Adrenal gland (tissue), 9 donors: ENCODE measurements at regions not wholly inside any gene's neighbourhood (a gene's known extent, or its start where the extent isn't known, plus 50 kb on each side); places are given as distances from the start of the nearest gene placed in this dataset.

Experiments used
- DNase-seq, 7 donors: peaks; one replicate each; pipeline ENCODE4 v3.0.0-alpha.2; 2019 to 2020
- H3K27ac ChIP-seq, 5 donors: fragments of 200-600 bp; sonication (generic) in 4 of 5; 1 replicate in 3 of 5; 2 replicates in 2 of 5; pipeline versions ENCODE4 v1.5.1 to v1.8.0; 2016 to 2020; ENCODE audit warnings: mild to moderate bottlenecking in 1 of 5
- H3K27me3 ChIP-seq: fragments of 200-600 bp; 2 replicates; pipeline ENCODE4 v1.8.0; 2021
- H3K36me3 ChIP-seq, 2 donors: fragments of 200-600 bp; replicated peaks in 1 of 2; 1 replicate in 1 of 2; 2 replicates in 1 of 2; pipeline versions ENCODE4 v1.5.1 to v1.8.0; 2018 to 2022
- H3K4me1 ChIP-seq, 2 donors: fragments of 200-600 bp; replicated peaks in 1 of 2; 1 replicate in 1 of 2; 2 replicates in 1 of 2; pipeline versions ENCODE4 v1.5.1 to v1.8.0; 2018 to 2021
- H3K4me3 ChIP-seq, 4 donors: fragments of 200-600 bp; sonication (generic) in 3 of 4; one replicate each; pipeline ENCODE4 v1.5.1; 2016 to 2018
- H3K9me3 ChIP-seq, 3 donors: fragments of 200-600 bp; sonication (generic) in 1 of 3; replicated peaks in 1 of 3; 1 replicate in 2 of 3; 2 replicates in 1 of 3; pipeline versions ENCODE4 v1.5.1 to v1.8.0; 2016 to 2021
- POLR2A ChIP-seq, 2 donors: fragments of 450-650 bp; IDR thresholded peaks; one replicate each; pipeline ENCODE4 v1.6.1; 2017; ENCODE audit warnings: antibody characterized with exemption in 2 of 2, mild to moderate bottlenecking in 2 of 2, moderate library complexity in 1 of 2
- WGBS, 4 donors: extraction: QIAGEN DNeasy Blood & Tissue Kit in 2 of 4; methylation state at CpG; one replicate each; pipeline versions ENCODE4 v1.1.5 to v1.1.7; 2013 to 2017; 5-methylcytosine and 5-hydroxymethylcytosine counted together
- intact Hi-C, 2 donors: fragments of 100-400 bp; cut with DNase I; formaldehyde crosslinking; loops; one replicate each; pipeline versions ENCODE4 v1.14.1 to v1.15.0; 2022 to 2023
- TF ChIP-seq, protein P1 (sequence below), 6 experiments: fragments of 450-650 bp in 4 of 6; fragments of 200-600 bp in 2 of 6; sonication (generic) in 1 of 6; IDR thresholded peaks; 1 replicate in 5 of 6; 2 replicates in 1 of 6; pipeline versions ENCODE4 v1.5.1 to v1.8.0; 2016 to 2021; ENCODE audit warnings: antibody characterized with exemption in 6 of 6, mild to moderate bottlenecking in 2 of 6, moderate library complexity in 1 of 6
- donor health status: healthy with polysubstance abuse.
- donor health status: Bipolar disorder and iron deficiency.
- donor health status: DM: yes; HTN: yes; CAD: no.
- donor health status: DM: no; HTN: no; CAD: no.
- donor health status: DM: no; HTN: no; CAD: no.

DNA sequence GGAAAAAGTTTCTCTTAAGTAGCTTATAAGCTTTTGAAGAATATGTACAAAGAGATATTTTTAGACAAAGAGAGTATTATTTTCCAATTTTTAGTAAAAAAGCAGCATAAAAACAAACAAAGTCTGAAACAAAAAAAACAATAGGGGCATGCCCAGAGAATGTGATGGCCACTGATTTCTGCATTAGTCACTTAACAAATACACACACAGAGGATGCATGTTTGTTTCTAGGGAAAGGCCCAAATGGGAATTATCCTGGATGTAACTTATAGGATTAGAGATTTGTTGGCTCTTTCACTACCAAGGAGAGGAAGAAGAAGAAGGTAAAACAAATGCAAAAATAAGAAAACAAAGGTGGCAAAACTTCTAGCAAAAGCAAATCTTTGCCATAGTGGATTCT, 95.9 kb upstream of the SCOC start:
- H3K27me3 ChIP-seq, result no peaks in the 10 kb centered on the region
- H3K4me1 ChIP-seq, result no peaks in the 10 kb centered on the region
- no peaks in the 10 kb centered on the region for H3K9me3 ChIP-seq
- no peak overlapping the region for H3K4me3 ChIP-seq
- H3K36me3 ChIP-seq, result no peaks in the 10 kb centered on the region
- H3K27ac ChIP-seq, result no peak overlapping the region
- intact Hi-C loops, result no loop called here
- TF ChIP-seq POLR2A (IDR thresholded peaks at IDR 0.05), result no peak
- TF ChIP-seq, protein P1, sequence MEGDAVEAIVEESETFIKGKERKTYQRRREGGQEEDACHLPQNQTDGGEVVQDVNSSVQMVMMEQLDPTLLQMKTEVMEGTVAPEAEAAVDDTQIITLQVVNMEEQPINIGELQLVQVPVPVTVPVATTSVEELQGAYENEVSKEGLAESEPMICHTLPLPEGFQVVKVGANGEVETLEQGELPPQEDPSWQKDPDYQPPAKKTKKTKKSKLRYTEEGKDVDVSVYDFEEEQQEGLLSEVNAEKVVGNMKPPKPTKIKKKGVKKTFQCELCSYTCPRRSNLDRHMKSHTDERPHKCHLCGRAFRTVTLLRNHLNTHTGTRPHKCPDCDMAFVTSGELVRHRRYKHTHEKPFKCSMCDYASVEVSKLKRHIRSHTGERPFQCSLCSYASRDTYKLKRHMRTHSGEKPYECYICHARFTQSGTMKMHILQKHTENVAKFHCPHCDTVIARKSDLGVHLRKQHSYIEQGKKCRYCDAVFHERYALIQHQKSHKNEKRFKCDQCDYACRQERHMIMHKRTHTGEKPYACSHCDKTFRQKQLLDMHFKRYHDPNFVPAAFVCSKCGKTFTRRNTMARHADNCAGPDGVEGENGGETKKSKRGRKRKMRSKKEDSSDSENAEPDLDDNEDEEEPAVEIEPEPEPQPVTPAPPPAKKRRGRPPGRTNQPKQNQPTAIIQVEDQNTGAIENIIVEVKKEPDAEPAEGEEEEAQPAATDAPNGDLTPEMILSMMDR (IDR thresholded peaks at IDR 0.05), result no peak
- no peak for DNase-seq

DNA sequence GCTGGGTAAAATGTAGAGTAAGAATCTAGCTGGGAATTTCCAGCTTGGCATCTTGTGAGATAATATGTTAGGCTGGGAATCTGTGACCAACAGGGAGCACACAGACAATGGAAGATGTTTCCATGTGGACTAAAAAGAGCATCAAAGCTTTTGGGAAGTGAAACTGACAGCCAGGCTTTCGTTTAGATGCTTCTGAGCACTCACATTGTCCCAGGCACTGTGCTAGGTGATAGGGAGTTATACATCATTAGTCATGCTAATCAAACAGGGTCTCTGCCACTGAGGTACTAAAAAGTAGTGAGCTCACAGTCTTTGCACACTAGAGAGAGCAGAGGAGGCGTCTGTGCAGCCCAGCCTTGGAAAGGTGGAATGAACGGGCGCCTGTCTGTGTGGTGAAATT, 101.9 kb upstream of the SCOC start:
- no peak overlapping the region for H3K4me3 ChIP-seq
- H3K36me3 ChIP-seq, result no peaks in the 10 kb centered on the region
- 86 to 100% (median 91%) methylated on average over 3 to 4 of the region's 4 CpGs for WGBS, 4 donors
- H3K27me3 ChIP-seq, result no peaks in the 10 kb centered on the region
- no peaks in the 10 kb centered on the region for H3K4me1 ChIP-seq
- no peak overlapping the region for H3K27ac ChIP-seq
- no peaks in the 10 kb centered on the region for H3K9me3 ChIP-seq
- intact Hi-C loops, result no loop called here
- DNase-seq, result no peak
- no peak for TF ChIP-seq POLR2A (IDR thresholded peaks at IDR 0.05)
- TF ChIP-seq, protein P1 (IDR thresholded peaks at IDR 0.05), result no peak

DNA sequence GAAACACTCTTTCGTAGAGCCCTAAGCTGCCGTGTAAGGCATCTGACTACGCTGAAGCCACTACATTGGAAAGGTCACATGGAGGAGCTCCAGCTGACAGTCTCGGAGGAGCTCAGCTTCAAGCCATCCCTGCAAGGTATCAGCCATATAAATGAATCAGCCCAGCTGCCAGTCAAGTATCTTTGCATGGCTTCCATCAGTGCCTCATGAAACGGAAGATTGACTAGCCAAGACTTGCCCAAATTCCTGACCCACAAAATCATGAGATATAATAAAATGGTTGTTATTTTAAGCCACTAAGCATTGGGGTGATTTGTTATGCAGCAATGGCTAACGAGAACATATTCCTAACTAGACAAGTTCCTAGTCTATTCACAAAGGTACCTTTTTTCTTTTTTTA, 104.1 kb upstream of the SCOC start:
- DNase-seq, result no peak

DNA sequence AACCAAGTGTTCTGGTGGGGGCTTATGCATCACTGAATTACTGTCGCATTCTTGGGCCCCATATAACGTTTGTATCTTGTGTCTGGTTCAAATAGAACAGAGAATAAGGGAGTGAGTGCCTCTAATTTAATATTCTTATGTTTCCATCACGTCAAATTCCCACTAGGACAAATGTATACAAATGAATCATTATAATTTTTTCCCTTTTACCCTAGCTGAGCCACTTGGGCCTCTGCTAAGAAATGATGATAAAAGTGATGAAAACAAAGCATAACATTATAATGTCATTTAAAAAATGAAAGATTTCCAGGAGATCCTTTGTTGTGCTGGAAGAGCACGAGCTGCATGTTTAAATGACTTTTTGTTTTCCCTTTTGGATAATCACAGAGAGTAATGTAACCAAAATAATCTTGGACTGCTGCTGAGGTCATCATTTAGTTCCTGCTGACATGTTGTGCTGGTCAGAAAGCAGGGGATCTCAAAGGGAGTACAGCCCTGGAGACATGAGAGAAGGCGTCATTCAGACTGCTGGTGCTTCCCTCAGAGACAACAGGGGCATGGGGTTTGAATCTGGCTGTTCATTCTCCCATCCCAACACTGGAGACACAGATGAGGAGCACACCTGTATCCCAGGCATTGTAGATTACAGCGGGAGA, 105.1 kb upstream of the SCOC start:
- Histone ChIP-seq H3K4me3 (no peak overlapping the region), H3K27me3 (no peaks in the 10 kb centered on the region), H3K4me1 (no peaks in the 10 kb centered on the region), H3K9me3 (no peaks in the 10 kb centered on the region), H3K36me3 (no peaks in the 10 kb centered on the region), H3K27ac (no peak overlapping the region)
- intact Hi-C loops, result no loop called here
- whole genome bisulfite sequencing, 4 donors, result 76 to 84% (median 79%) methylated on average over 6 of the region's 6 CpGs
- TF ChIP-seq, protein P1 (IDR thresholded peaks at IDR 0.05), result no peak
- TF ChIP-seq POLR2A (IDR thresholded peaks at IDR 0.05), result no peak
- no peak for DNase-seq

More for the DNA sequence above, 104.1 kb upstream of the SCOC start:
- Histone ChIP-seq H3K9me3 (no peaks in the 10 kb centered on the region), H3K27ac (no peak overlapping the region), H3K36me3 (no peaks in the 10 kb centered on the region), H3K4me1 (no peaks in the 10 kb centered on the region), H3K27me3 (no peaks in the 10 kb centered on the region), H3K4me3 (no peak overlapping the region)
- intact Hi-C loops, result no loop called here
- WGBS, 4 donors, result 80 to 97% (median 94%) methylated on average over 6 of the region's 6 CpGs
- TF ChIP-seq, protein P1 (IDR thresholded peaks at IDR 0.05), result no peak
- no peak for TF ChIP-seq POLR2A (IDR thresholded peaks at IDR 0.05)
